Stimulated activated CD4-positive, alpha-beta T cell treated with anti-CD3 and anti-CD28 coated beads, Interleukin-1b, Interleukin-23, amount 100 ng/mL, for 24 hours (primary cell): ENCODE measurements at regions not wholly inside any gene's neighbourhood (a gene's known extent, or its start where the extent isn't known, plus 50 kb on each side); places are given as distances from the start of the nearest gene placed in this dataset.

Experiments
- DNase-seq, 4 experiments: peaks; one replicate each; pipeline ENCODE4 v3.0.0-alpha.2; 2020; ENCODE audit warnings: low read depth in 4 of 4, low spot score in 1 of 4

GRCh38 chr10:28781296-28781695, 104.0 kb downstream of the BAMBI start:
- no peak for DNase-seq

- no peak for DNase-seq
Observed at GRCh38 chr10:28783087-28783486, 105.8 kb downstream of the BAMBI start.

GRCh38 chr10:28785018-28785417, 107.7 kb downstream of the BAMBI start:
- DNase-seq, result no peak

GRCh38 chr10:28788252-28788651, 110.9 kb downstream of the BAMBI start:
- no peak for DNase-seq

GRCh38 chr10:28788762-28789161, 111.4 kb downstream of the BAMBI start:
- no peak for DNase-seq

GRCh38 chr10:28790146-28790545, 112.8 kb downstream of the BAMBI start:
- DNase-seq, result no peak

- no peak for DNase-seq
Observed at GRCh38 chr10:28793482-28793881, 116.2 kb downstream of the BAMBI start.

- DNase-seq, result no peak
Observed at GRCh38 chr10:28794986-28795385, 117.7 kb downstream of the BAMBI start.

- DNase-seq, result no peak
Observed at GRCh38 chr10:28796606-28797512, 119.5 kb downstream of the BAMBI start.

- no peak for DNase-seq
Observed at GRCh38 chr10:28797904-28798371, 120.6 kb downstream of the BAMBI start.

- DNase-seq, result no peak
Observed at GRCh38 chr10:28798428-28798955, 121.2 kb downstream of the BAMBI start.

GRCh38 chr10:28798964-28799363, 121.6 kb downstream of the BAMBI start:
- no peak for DNase-seq

- DNase-seq, result no peak
Observed at GRCh38 chr10:28800144-28800543, 122.8 kb downstream of the BAMBI start.

GRCh38 chr10:28801247-28801646, 123.9 kb downstream of the BAMBI start:
- DNase-seq, result no peak

GRCh38 chr10:28801869-28802268, 124.5 kb downstream of the BAMBI start:
- DNase-seq, result no peak

GRCh38 chr10:28805390-28805789, 128.1 kb downstream of the BAMBI start:
- no peak for DNase-seq

GRCh38 chr10:28806488-28806941, 129.2 kb downstream of the BAMBI start:
- DNase-seq, result no peak

GRCh38 chr10:28806951-28807759, 129.8 kb downstream of the BAMBI start:
- DNase-seq, result no peak

- DNase-seq, result no peak
Observed at GRCh38 chr10:28807760-28808613, 130.7 kb downstream of the BAMBI start.

- no peak for DNase-seq
Observed at GRCh38 chr10:28808693-28809092, 131.4 kb downstream of the BAMBI start.
